ENCODE measurements at regions not wholly inside any gene's neighbourhood (a gene's known extent, or its start where the extent isn't known, plus 50 kb on each side); places are given as distances from the start of the nearest gene placed in this dataset.
"Not testable (repeated sequence)": the region's sequence is repeated elsewhere in the genome, so short reads cannot be mapped to it uniquely, and the experiment has no call there.

DNA sequence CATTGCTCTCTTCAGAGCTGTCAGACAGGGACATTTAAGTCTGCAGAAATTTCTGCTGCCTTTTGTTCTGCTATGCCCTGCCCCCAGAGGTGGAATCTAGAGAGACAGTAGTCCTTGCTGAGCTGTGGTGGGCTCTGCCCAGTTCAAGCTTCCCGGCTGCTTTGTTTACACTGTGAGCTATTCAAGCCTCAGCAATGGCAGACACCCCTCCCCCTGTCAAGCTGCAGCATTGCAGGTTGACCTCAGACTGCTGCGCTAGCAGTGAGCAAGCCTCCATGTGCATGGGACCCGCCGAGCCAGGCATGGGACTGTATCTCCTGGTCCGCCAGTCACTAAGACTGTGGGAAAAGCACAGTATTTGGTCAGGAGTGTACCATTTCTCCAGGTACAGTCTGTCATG lies 53.6 kb upstream of the MAPK10 start:
- not testable (repeated sequence) for DNase-seq

DNA sequence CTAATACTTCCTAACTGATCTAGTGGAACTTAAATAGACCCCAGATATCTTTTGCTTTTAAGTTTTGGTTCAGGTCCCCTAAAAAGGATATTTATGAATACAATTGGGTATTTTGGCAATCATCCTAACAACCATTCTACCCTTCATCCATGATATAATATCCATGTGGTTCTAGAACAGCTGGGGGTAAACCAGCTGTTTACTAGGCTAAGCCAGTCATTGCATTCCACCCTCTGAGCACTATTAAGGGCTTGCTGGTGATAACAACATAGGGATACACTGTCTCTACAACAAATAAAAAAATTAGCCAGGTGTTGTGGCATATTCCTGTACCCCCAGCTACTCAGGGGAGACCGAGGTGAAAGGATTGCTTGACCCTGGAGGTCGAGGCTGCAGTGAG lies 54.8 kb upstream of the MAPK10 start:
- no peak for DNase-seq

DNA sequence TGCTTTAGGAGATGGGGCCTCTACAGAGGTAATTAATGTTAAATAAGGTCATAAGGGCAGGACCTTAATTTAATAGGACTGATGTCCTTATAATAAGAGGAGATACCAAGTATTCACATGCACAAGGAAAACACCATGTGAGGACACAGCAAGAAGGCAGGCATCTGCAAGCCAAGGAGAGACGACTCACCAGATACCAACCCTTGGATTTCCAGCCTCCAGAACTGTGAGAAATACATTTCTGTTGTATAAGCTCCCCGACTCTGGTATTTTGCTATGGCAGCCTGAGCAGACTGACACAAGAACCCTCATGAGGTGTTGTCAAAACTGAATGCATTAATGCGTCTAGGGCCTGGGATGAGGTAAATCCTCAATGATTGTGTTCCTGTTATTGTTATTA lies 56.2 kb upstream of the MAPK10 start:
- no peak for DNase-seq

DNA sequence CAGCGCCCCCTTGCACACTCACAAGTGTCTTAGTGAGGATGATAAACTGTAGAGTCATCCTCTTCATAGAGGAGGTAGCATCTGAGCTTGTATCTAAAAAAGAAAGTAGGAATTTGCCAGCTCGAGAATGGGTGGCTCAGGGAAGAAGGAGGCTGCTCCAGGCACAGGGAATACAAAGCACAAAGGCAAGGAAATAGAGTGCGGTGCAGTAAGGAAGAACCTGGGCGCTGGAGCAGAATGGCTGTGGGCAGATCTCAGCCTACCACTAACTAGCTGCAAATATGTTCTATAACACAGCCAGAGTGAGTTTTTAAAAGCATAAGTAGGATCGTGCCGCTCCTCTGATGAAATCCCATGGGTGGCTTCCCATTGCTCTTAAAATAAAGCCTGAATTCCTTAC lies 61.6 kb upstream of the MAPK10 start:
- DNase-seq: no peak

DNA sequence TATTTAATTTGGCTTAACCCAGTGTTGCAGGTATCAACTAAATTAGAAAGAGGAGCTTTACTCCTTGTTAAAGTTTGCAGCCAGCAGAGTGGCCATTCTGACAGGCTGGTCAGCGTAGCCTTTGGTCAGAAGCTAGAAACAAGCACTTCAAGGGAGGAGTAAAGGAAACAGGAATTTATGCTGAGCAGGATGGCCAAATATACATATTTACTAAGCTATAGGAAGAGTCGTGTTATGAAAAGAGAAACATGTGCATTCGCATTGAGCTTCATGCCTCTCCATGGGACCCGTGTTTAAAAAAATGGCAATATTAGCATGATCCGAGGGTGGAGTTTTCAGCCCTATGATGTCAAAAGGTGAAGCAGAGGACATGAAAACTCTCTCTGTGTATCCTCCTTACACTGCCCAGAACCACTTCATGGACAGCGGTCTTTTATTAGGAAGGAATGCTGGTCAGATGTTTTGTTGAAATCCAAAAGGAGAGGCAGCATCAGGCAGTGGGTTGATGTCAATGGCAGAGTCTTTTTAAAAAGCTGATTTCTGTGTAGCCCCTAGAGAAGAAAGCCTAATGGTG lies 71.8 kb upstream of the MAPK10 start:
- DNase-seq: no peak

DNA sequence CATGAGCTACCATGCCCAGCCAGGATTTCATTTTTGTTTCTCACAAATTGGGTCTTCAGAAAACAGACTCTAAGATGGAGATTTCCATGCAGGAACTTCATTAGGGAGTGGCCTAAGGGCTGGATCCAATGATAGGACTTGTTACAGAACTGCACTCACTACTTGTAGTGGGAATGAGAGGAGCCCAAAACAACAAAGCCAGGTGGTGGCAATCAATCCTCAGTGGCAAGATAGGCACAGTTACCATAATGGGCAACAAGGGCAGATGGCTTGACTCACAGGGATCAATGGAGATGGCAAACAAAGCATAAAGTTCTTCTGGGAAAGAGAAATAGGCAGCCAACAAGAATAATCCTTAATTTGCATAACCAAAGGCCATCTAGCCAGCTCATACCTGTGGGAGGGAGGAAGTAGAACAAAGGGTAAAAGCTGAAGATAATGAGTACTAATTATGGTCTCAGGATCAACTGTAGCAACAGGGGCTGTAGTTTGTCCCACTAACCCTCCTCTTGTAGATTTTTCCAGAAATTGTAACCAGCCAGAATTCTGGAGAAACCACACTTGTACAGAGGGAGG lies 72.8 kb upstream of the MAPK10 start:
- DNase-seq: no peak

DNA sequence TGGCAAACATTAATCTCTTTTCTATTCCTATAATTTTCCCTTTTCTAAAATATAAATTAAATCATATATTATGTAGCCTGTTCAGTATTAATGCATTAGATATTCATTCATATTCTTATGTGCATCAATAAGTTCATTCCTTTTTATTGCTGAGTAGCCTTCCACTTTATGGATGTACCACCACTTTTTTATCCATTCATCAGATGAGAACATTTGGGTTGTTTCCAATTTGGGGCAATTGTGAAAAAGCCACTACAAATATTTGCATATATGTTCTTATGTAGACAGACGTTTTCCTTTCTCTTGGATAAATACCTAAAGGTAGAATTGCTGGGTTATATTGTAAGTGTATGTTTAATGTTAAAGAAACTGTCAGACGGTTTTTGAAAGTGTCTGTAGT lies 79.4 kb upstream of the MAPK10 start:
- DNase-seq: no peak

DNA sequence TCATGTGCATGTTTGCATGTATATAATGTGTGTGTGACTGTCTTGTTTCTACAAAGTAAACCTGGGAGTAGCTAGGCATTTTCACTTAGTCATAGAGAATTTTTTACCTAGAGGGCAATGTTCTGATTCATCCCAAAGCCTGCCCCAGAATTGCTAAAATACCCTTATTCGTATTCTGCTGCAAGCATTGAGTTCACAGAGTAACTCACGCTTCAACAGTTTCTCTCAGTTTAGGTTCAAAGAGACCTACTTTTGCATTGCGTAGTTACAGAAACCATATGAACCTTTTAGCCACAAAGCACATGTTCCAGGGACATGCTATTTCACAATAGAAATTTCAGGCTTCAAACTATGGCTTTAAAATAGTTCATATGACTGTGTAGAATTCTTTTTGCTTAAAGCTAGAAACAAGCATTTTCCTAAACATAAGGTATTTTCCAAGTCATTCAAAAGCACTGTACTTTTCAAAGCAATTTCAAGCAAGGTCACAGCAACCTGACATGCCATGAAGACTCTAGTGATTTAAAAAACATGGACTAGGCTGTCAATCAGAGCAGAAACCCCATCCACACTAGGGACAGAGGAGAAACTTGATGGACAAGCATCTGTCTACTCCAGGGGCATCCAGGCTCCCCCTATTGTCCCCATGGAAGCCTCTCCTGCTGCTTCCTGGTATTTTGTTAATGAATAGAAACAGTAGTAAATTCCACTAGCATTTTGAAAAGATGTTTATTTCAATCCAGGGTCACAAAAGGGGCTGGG lies 81.5 kb upstream of the MAPK10 start:
- no peak for DNase-seq

DNA sequence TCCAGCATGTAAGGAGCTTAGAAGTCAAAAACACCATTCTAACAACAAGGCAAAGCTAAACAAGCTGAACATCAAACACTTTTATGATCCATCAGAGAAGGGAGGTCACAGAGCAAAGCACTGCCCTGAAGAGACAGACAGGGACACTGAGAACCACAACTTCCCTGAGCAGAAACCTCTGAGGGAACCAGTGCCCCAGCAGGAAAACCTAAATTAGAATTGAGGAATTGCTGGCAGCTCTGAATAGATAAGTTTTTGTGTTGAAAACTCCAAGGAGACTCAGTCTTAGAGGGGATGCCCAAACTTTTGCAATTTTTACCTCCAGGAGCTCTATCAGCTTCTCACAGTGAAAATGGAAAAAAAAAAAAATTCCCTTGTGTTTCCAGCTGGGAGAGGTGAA lies 83.0 kb upstream of the MAPK10 start:
- no peak for DNase-seq

DNA sequence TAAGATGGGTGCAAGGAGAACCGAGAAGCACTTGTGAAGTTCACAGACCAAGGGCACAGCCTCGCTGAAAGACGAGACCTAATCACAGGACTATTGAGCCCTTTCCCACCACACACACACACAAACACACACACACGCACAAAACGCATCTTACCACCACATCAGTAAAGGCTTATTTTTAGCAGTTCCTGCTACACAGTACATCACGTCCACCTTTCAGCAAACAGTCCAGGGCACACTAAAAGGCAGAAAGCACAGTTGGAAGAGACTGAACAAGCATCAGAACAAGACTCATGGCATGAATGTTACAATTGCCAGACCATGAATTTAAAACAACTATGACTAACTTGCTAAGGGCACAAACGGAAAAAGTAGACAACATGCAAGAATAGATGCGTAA lies 83.6 kb upstream of the MAPK10 start:
- DNase-seq: no peak

DNA sequence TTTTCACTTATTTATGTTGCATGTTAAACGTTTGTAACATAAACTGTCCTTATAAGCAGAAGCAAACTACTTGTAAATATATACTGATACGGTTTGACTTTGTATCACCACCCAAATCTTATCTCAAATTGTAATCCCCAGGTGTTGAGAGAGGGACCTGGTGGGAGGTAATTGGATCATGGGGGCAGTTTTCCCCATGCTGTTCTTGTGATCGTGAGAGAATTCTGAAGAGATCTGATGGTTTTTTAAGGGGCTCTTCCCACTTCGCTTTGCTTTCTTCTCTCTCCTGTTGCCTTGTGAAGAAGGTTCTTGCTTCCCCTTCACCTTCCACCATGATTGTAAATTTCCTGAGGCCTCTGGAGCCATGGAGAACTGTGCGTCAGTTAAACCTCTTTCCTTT lies 87.1 kb upstream of the MAPK10 start:
- no peak for DNase-seq

DNA sequence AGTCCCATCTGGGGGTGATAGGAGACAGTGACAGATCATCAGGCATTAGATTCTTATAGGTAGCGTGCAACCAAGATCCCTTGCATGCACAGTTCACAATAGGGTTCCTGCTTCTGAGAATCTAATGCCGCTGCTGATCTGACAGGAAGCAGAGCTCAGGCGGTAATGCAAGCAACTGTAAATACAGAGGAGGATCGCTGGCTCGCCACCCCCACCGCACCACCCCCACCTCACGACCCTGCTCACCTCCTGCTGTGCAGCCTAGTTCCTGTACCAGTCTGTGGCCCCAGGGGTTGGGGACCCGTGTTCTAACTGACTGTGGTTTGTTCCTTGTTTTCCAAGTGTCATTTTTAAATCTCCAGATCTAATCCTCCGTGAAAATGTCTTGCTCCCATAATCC lies 89.0 kb upstream of the MAPK10 start:
- no peak for DNase-seq

DNA sequence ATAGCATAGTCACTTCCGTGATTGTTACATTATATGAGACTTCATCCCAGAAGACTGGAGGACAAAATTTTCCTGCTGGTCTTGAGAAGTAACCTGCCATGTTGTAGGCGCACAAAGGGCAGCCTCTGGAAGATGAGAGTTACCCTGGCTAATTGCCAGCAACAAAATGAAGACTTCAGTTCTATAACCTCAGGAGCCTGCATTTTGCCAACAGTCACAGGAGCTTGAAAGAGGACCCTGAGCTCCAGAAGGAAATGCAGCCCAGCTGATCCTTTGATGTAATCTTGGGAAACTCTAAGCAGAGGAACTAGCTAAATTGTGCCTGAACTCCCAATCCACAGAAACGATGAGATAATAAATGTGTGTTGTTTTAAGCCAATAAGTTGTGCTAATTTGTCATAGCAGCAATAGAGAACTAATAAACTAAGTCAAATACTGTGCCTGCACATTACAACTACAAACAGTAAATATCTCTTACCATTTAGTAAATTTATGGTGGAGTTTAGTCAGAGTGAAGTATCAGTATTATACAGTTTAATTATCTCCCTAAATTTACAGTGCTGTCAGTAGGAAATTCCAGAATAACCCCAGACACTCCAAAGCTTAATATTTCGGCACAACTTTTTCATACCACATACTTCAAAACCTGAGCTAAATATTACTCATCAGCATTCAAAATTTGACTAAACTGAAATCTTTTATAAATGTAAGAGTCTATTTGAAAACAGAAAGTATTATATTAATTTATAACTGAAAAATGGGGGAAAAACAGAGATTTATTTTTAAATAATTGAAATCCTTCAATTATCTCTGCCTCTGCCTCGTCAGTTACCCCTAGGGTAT lies 90.1 kb upstream of the MAPK10 start:
- DNase-seq: no peak

DNA sequence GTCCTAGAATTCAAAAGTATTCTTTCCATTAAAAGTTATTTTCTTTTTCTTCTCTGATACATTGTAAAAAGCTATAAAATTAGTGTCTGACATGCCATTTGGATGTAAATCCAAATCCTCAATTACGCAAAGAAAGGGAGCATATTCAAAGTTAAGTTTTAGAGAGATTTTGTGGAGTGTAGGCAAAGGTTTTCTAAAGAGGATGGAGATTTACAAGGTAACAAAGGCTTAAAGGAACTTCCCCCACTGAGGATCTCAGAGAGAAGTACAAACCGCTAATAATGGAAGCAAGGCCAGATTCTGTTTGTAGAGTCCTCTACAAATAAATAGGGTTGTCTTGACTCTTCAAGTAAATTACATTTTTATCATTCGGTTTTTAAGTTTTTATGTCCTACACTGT lies 91.0 kb upstream of the MAPK10 start:
- no peak for DNase-seq

DNA sequence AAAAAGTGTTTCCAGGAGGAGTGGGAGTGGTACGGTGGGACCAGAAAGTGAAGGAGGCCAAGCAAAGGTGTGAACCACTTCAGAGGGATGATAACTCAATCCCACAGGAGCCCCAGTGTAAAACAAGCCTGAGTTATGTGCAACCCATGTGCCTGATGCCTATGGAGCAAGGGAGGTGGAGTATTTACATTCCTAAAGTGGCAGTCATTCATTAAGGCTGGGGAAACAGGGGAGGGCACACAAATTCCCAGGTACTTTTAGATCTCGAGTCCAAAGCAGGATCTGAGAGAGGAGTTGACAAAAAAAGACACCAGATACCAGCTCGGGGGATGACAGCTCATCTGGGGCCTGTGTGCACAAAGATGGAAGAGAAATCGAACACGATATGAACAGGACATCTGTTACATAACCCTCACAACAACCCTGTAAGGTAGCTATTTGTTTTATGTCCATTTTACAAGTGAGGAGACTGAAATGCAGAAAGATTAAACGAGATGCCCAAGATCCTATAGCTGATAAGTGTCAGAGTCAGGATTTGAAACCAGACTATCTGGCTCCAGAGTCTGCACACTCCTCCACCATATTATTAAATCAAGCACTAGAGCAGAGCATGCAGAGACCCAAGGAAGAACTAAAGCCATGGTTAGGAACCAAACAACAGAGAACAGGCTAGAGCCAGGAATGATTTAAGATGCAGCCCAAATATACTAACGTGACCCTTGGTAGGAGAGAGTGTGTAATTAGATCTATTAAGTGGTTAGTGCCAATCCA lies 91.9 kb upstream of the MAPK10 start:
- DNase-seq: no peak

DNA sequence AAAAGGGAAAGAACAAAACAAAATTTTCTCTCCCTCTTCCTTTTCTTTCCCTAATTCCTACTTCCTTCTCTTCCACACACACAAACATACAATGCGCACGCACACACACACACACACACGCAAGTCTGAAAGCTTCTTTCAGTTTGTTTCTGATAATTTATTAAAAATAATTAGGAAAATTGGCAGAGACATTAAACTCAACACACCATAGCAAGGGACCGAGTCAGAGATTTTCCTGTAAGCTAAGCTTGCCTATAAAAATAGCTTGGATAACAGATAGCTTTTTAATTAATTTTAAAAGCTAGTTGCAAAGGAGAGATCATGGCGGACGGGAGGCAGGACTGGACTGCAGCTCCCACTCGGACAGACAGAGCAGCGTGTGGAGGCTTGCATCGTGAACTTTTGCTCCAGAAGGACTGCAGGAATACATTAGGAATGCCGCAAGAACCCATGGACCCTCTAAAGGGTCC lies 92.6 kb upstream of the MAPK10 start:
- DNase-seq: no peak

DNA sequence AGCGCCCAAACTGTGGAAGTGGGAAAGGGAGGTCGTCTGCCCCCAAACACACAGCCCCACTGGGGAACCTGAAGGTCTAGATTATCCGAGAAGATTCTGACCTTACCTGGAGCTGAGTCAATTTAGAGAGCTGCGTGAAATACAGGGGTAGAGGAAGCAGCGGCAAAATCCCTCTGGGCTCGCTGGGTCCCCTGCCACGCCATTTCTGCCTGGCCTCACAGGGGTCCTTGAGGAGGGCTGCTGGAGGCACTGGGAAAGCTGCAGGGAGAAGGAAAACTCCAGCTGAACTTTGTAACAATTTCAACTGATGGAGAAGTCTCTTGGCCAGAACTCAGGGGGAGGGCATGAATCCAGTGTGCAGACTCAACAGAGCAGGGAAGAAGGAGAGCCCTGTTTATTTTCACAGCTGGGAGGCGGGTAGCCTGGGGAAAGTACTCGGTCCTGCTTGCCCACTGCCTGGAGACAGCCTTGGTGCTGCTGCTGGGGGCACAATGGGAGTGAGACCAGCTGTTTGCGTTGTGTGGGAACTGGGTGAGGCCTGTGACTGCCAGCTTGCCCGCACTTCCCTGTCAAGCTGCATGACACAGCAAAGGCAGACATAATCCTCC lies 93.2 kb upstream of the MAPK10 start:
- DNase-seq: no peak

DNA sequence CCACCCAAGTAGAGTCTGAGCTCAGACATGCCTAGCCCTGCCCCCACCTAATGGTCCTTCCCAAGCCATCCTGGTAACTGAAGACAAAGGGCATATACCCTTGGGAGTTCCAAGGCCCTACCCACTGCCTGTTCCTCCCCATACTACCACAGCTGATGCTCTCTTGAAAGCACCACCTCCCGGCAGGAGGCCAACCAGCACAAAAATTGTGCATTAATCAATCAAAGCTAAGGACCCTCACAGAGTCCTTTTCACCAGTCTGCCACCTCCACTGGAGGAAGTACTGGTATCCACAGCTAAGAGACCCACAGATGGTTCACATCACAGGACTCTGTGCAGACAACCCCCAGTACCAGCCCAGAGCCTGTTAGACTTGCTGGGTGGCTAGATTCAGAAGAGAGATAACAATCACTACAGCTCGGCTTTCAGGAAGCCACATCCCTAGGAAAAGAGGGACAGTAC lies 93.8 kb upstream of the MAPK10 start:
- not testable (repeated sequence) for DNase-seq

DNA sequence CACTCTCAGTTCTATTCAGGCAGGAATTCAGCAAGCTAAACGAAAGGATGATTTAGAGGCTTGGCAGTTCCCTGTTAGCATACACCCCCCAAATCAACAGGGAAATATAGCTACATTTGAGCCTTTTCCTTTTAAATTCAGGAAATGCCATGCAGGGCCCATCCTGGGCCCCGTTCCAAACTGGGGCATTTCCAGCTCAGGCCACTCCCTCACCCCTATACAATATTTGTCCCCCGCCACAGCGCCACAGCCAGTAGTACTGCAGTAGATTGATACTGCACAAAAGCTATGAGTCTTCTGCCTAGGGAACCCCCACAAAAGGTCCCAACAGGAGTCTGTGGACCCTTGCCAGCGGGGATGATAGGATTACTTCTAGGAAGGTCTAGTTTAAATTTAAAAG lies 102.0 kb upstream of the MAPK10 start:
- no peak for DNase-seq

DNA sequence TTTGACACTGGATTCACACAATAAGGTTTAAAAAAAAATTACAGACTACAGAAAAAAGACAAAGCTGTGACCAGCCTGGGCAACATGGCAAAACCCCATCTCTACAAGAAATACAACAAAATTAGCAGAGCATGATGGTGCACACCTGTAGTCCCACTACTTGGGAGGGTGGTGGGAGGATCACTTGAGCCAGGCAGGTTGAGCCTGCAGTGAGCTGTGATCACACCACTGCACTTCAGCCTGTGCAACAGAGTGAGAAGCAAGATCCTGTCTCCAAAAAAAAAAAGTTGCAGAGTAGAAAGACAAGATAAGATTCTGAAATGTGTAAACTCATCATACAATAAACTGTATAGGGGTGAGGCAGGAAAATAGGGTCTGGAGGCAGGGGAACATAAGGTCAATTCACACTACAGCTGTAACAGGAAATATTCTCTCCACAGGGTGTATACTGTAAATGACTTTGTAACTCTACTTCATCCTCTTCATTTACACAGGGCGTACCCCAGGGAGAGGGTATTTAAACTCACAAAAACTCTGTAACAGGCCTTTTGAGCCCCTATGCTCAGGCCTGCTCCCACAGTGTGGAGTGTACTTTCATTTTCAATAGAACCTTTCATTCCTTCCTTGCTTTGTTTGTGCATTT lies 112.6 kb upstream of the MAPK10 start:
- no peak for DNase-seq

DNA sequence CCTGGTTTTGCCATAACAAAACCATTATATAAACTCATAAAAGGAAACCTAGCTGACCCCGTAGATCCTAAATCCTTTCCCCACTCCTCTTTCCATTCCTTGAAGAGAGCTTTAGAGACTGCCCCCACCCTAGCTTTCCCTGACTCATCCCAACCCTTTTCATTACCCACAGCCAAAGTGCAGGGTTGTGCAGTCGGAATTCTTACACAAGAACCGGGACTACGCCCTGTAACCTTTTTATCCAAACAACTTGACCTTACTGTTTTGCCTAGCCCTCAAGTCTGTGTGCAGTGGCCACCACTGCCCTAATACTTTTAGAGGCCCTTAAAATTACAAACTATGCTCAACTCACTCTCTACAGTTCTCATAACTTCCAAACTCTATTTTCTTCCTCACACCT lies 116.0 kb upstream of the PTPN13 start:
- DNase-seq: not testable (repeated sequence)

DNA sequence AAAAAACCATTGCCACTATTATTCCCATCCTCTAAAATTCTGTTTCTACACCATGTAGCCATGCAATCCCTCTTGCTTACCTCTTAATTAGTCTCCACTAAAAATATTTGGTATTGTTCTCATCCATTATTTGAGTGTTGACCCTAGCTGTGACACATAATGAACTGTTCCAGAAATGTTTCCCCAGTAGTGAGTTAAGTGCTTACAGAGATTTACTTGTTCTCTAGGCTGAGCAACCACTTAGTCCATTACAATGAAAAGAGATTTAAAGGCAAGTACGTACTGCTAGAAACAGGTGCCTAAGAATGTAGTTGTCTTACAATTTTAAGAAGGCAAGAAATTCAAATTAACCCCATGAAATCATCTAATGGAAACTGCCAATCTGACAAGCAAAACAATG lies 112.7 kb upstream of the PTPN13 start:
- DNase-seq: no peak
